ENCODE measurements at regions not wholly inside any gene's neighbourhood (a gene's known extent, or its start where the extent isn't known, plus 50 kb on each side); places are given as distances from the start of the nearest gene placed in this dataset.

DNA sequence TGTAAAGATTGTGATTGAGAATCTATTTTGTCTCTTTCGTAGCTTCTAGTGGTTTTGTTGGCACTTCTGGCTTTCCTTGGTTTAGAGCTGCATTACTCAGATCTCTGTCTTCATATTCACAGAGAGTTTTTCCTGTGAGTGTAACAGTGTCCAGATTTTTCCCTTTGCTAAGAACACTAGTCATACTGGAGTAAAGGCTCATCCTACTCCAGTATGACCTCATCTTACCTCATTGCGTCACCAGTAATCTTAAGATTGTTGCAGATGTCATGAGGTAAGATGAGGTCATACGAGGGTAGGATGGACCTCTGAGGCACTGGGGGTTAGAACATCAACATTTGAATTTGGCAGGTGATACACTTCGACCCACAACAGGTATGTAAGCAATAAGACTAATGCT, 461.2 kb downstream of the FLRT2 start:
- TF ChIP-seq CTCF (IDR thresholded peaks at IDR 0.05), result no peak
- no peak for TF ChIP-seq POLR2A (IDR thresholded peaks at IDR 0.05)

Data from body of pancreas (tissue), 4 donors.